H1 (cell line): ENCODE measurements at regions not wholly inside any gene's neighbourhood (a gene's known extent, or its start where the extent isn't known, plus 50 kb on each side); places are given as distances from the start of the nearest gene placed in this dataset.

ENCODE experiments used
- CTCF ChIA-PET: fragments of 300-600 bp; sonication (Branson Sonifier 250); formaldehyde crosslinking; loops from one replicate; lab custom pipeline; 2021; ENCODE audit not compliant: partially characterized antibody; lab: Charles Lee
- POLR2A ChIA-PET: fragments of 300-600 bp; sonication (Branson Sonifier 250); formaldehyde crosslinking; loops from one replicate; lab custom pipeline; 2021; ENCODE audit warnings: inconsistent platforms; ENCODE audit not compliant: partially characterized antibody; lab: Charles Lee
- DNase-seq, 2 experiments: peaks; one replicate each; pipeline versions ENCODE4 v3.0.0 to v3.0.0-alpha.2; 2010 to 2022; ENCODE audit warnings: low spot score in 2 of 2, low read depth in 1 of 2, mixed read lengths in 1 of 2
- FAIRE-seq: peaks from 2 replicates; lab custom pipeline; 2011; peaks lifted over from hg19 to GRCh38; lab: Jason Lieb, UNC
- H2AFZ ChIP-seq: 2 replicates; pipeline ENCODE4 v1.8.1; 2012; ENCODE audit warnings: low read length, inconsistent platforms
- H2AK5ac ChIP-seq: 2 replicates; pipeline ENCODE4 v1.6.1; 2013; ENCODE audit warnings: low read depth, low read length
- H2BK120ac ChIP-seq: replicated peaks from 2 replicates; pipeline ENCODE3; 2013; ENCODE audit warnings: low read depth, low read length, inconsistent platforms
- H2BK12ac ChIP-seq: 2 replicates; pipeline ENCODE4 v1.6.1; 2013; ENCODE audit warnings: low read depth, low read length
- H2BK15ac ChIP-seq: 2 replicates; pipeline ENCODE4 v1.6.1; 2013; ENCODE audit warnings: low read length
- H2BK20ac ChIP-seq: 2 replicates; pipeline ENCODE4 v1.6.1; 2013; ENCODE audit warnings: low read length
- H2BK5ac ChIP-seq: 2 replicates; pipeline ENCODE4 v1.6.1; 2013; ENCODE audit warnings: low read depth, low read length
- H3K14ac ChIP-seq: 2 replicates; pipeline ENCODE4 v1.6.1; 2013; ENCODE audit warnings: inconsistent platforms; ENCODE audit not compliant: insufficient read length
- H3K18ac ChIP-seq: 2 replicates; pipeline ENCODE4 v1.6.1; 2013; ENCODE audit warnings: low read length; ENCODE audit errors: extremely low read depth
- H3K23ac ChIP-seq: 2 replicates; pipeline ENCODE4 v1.6.1; 2013; ENCODE audit warnings: inconsistent platforms; ENCODE audit not compliant: insufficient read length
- H3K23me2 ChIP-seq: 2 replicates; pipeline ENCODE4 v1.6.1; 2013; ENCODE audit warnings: low read depth, low read length
- H3K27ac ChIP-seq: 2 replicates; pipeline ENCODE4 v1.6.1; 2011; ENCODE audit warnings: low read depth, low read length, inconsistent platforms
- H3K27me3 ChIP-seq, 4 experiments: replicated peaks in 1 of 4; 1 replicate in 1 of 4; 2 replicates in 3 of 4; pipeline versions ENCODE4 v1.6.1 to v1.8.1; 2011 to 2013; ENCODE audit warnings: low read length in 3 of 4, mild to moderate bottlenecking in 3 of 4, inconsistent platforms in 2 of 4, mixed read lengths in 2 of 4, moderate library complexity in 1 of 4; ENCODE audit not compliant: control insufficient read depth in 3 of 4, insufficient read depth in 3 of 4; ENCODE audit errors: extremely low read depth in 1 of 4
- H3K36me3 ChIP-seq, 4 experiments: 2 replicates each; pipeline versions ENCODE4 v1.6.1 to v1.8.1; 2011 to 2013; ENCODE audit warnings: mild to moderate bottlenecking in 4 of 4, low read length in 3 of 4, moderate library complexity in 2 of 4, control low read depth in 1 of 4, inconsistent platforms in 1 of 4; ENCODE audit not compliant: insufficient read depth in 4 of 4, control insufficient read depth in 2 of 4
- H3K4ac ChIP-seq: replicated peaks from 2 replicates; pipeline ENCODE3; 2013; ENCODE audit warnings: low read length, low read depth, mixed read lengths, inconsistent platforms; ENCODE audit not compliant: insufficient read length
- H3K4me1 ChIP-seq, 4 experiments: replicated peaks in 1 of 4; 1 replicate in 1 of 4; 2 replicates in 3 of 4; pipeline versions ENCODE4 v1.6.1 to v1.8.1; 2011 to 2013; ENCODE audit warnings: low read length in 3 of 4, inconsistent platforms in 2 of 4, mixed read lengths in 1 of 4; ENCODE audit not compliant: insufficient read depth in 4 of 4, control insufficient read depth in 3 of 4
- H3K4me2 ChIP-seq, 2 experiments: 2 replicates each; pipeline versions ENCODE4 v1.6.1 to v1.8.1; 2011 to 2013; ENCODE audit warnings: low read depth in 2 of 2, low read length in 2 of 2, control low read depth in 1 of 2, inconsistent platforms in 1 of 2, mild to moderate bottlenecking in 1 of 2; ENCODE audit not compliant: insufficient read depth in 1 of 2
- H3K4me3 ChIP-seq, 4 experiments: fragments of 200-600, 300-600 bp in 1 of 4; sonication (generic), shearing (Covaris generic), sonication (Bioruptor Twin) in 1 of 4; 2 replicates each; pipeline versions ENCODE4 v1.5.1 to v1.8.1; 2011 to 2016; ENCODE audit warnings: low read length in 4 of 4, low read depth in 3 of 4, control low read depth in 2 of 4, inconsistent platforms in 2 of 4, mild to moderate bottlenecking in 2 of 4, mixed read lengths in 1 of 4, moderate library complexity in 1 of 4; ENCODE audit not compliant: insufficient read depth in 2 of 4; ENCODE audit errors: extremely low read depth in 1 of 4
- H3K56ac ChIP-seq: replicated peaks from 2 replicates; pipeline ENCODE3; 2013; ENCODE audit warnings: low read depth, mild to moderate bottlenecking, mixed read lengths, low read length, inconsistent platforms; ENCODE audit not compliant: insufficient read length
- H3K79me1 ChIP-seq: 2 replicates; pipeline ENCODE4 v1.6.1; 2013; ENCODE audit warnings: low read depth, low read length, control low read depth
- H3K79me2 ChIP-seq, 2 experiments: 2 replicates each; pipeline versions ENCODE4 v1.6.1 to v1.8.1; 2012 to 2013; ENCODE audit warnings: low read length in 2 of 2, mild to moderate bottlenecking in 2 of 2, inconsistent platforms in 1 of 2; ENCODE audit not compliant: insufficient read depth in 2 of 2, control insufficient read depth in 1 of 2
- H3K9ac ChIP-seq, 4 experiments: replicated peaks in 1 of 4; 1 replicate in 1 of 4; 2 replicates in 3 of 4; pipeline versions ENCODE4 v1.6.1 to v1.8.1; 2011 to 2013; ENCODE audit warnings: low read depth in 3 of 4, low read length in 3 of 4, control low read depth in 2 of 4, mild to moderate bottlenecking in 2 of 4, moderate library complexity in 2 of 4, inconsistent platforms in 1 of 4; ENCODE audit errors: extremely low read depth in 1 of 4
- H3K9me3 ChIP-seq, 2 experiments: 2 replicates each; pipeline versions ENCODE4 v1.6.1 to v1.8.1; 2012 to 2013; ENCODE audit warnings: mild to moderate bottlenecking in 2 of 2, moderate library complexity in 2 of 2, control low read depth in 1 of 2, inconsistent platforms in 1 of 2, low read depth in 1 of 2, low read length in 1 of 2, mixed read lengths in 1 of 2; ENCODE audit not compliant: insufficient read depth in 2 of 2
- H4K20me1 ChIP-seq, 2 experiments: replicated peaks in 1 of 2; 2 replicates each; pipeline versions ENCODE3 to v1.8.1; 2011 to 2013; ENCODE audit warnings: inconsistent platforms in 2 of 2, low read length in 2 of 2, mild to moderate bottlenecking in 1 of 2; ENCODE audit not compliant: insufficient read depth in 2 of 2, control insufficient read depth in 1 of 2
- H4K5ac ChIP-seq: 2 replicates; pipeline ENCODE4 v1.6.1; 2013; ENCODE audit warnings: low read length, low read depth, mixed read lengths, inconsistent platforms; ENCODE audit not compliant: insufficient read length
- H4K8ac ChIP-seq: 2 replicates; pipeline ENCODE4 v1.8.0; 2013; ENCODE audit warnings: mild to moderate bottlenecking, moderate library complexity, low read length, inconsistent platforms; ENCODE audit not compliant: insufficient read depth; ENCODE audit errors: extremely low read depth
- H4K91ac ChIP-seq: replicated peaks from 2 replicates; pipeline ENCODE3; 2013; ENCODE audit warnings: low read length, mixed read lengths, inconsistent platforms; ENCODE audit not compliant: insufficient read length
- ASH2L ChIP-seq: fragments of 200-600, 300-600 bp; sonication (generic); IDR thresholded peaks from one replicate; pipeline ENCODE4 v1.7.1; 2017; ENCODE audit warnings: low read length
- BACH1 ChIP-seq: IDR thresholded peaks from 2 replicates; pipeline ENCODE4 v1.6.1; 2012; ENCODE audit warnings: low read length, improper control_type of control experiment
- CEBPB ChIP-seq: IDR thresholded peaks from 2 replicates; pipeline ENCODE4 v1.6.1; 2012; ENCODE audit warnings: low read depth, low read length
- NANOG ChIP-seq: IDR thresholded peaks from 2 replicates; pipeline ENCODE4 v1.6.1; 2011; ENCODE audit warnings: low read length, low read depth, mild to moderate bottlenecking, inconsistent platforms; ENCODE audit not compliant: insufficient read depth, poor library complexity, severe bottlenecking
- POU5F1 ChIP-seq: IDR thresholded peaks from 2 replicates; pipeline ENCODE4 v1.6.1; 2011; ENCODE audit warnings: low read depth, mild to moderate bottlenecking, low read length, moderate library complexity
- TBP ChIP-seq: IDR thresholded peaks from 2 replicates; pipeline ENCODE4 v1.6.1; 2011; ENCODE audit warnings: low read depth, low read length, improper control_type of control experiment
- WGBS, 2 experiments: shearing (Covaris generic) in 1 of 2; methylation state at CpG; one replicate each; pipeline versions ENCODE4 v1.1.6 to v1.1.7; 2013 to 2015; ENCODE audit warnings: low lambda C conversion rate in 2 of 2, mixed read lengths in 2 of 2, inconsistent platforms in 1 of 2, low coverage in 1 of 2, missing lambda C conversion rate in 1 of 2; ENCODE audit not compliant: insufficient replicate concordance in 2 of 2, insufficient coverage in 1 of 2, insufficient read length in 1 of 2; ENCODE audit errors: extremely low coverage in 1 of 2, missing lambda C conversion rate in 1 of 2; 5-methylcytosine and 5-hydroxymethylcytosine counted together

DNA sequence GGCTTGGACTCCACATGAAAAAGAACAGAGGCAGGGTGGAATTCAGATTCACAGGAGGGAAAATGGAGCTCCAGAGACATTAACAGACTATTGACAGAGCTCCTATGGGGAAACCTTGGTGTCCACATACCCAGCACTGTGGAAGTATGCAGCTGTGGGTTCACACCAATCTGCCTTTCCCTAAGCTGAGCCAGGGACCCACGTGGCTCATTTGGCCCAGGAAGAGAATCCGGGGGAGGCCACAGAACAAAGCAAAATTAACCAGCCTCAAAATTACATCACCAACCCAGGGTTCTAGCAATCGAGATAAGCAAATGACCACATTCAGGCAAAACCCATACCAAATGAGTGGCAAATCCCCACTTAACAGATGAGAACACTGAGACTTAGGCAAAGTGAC is 105.8 kb upstream of the TWIST2 start:
- Histone ChIP-seq H3K4me2 (no peak overlapping the region), H3K27ac (no peak overlapping the region), H3K9ac (no peak overlapping the region), H3K14ac (no peak overlapping the region), H3K27me3 (no peaks in the 10 kb centered on the region), H3K23me2 (no peaks in the 10 kb centered on the region), H3K4me1 (no peaks in the 10 kb centered on the region), H2BK20ac (no peak overlapping the region), H3K79me1 (no peaks in the 10 kb centered on the region), H2AK5ac (no peak overlapping the region), H2BK5ac (no peak overlapping the region), H4K5ac (no peak overlapping the region), H3K9me3 (peaks cover 2 to 8% of the 10 kb centered on the region in 2 experiments; a peak in 2 of 4 replicates), H4K91ac (no peak overlapping the region), H2BK120ac (no peak overlapping the region), H4K20me1 (peaks cover 0 to under 1% of the 10 kb centered on the region in 2 experiments), H2BK12ac (no peak overlapping the region), H2AFZ (no peak overlapping the region), H3K23ac (no peak overlapping the region), H3K36me3 (no peaks in the 10 kb centered on the region), H3K4ac (no peak overlapping the region), H3K4me3 (no peak overlapping the region), H3K56ac (no peak overlapping the region), H3K79me2 (no peaks in the 10 kb centered on the region), H3K18ac (no peak overlapping the region), H4K8ac (no peak overlapping the region), H2BK15ac (no peak overlapping the region)
- WGBS, 2 experiments, result 85% methylated on average over 3 of the region's 3 CpGs; no CpG with 5 or more reads in 1 of the 2 experiments
- TF ChIP-seq ASH2L, result no peak
- no peak for TF ChIP-seq POU5F1
- TF ChIP-seq BACH1, result no peak
- no peak for TF ChIP-seq TBP
- TF ChIP-seq NANOG, result no peak
- TF ChIP-seq CEBPB, result no peak
- no peak for DNase-seq
- FAIRE-seq, result no peak
- ChIA-PET CTCF (no interaction called here), POLR2A (no interaction called here)
